ENCODE measurements at regions not wholly inside any gene's neighbourhood (a gene's known extent, or its start where the extent isn't known, plus 50 kb on each side); places are given as distances from the start of the nearest gene placed in this dataset.

GRCh38 chr2:17239550-17239949 lies 278.7 kb downstream of the RAD51AP2 start:
- H3K27ac ChIP-seq (ENCODE audit: low read depth, low read length): no peak overlapping the region
- no peaks in the 10 kb centered on the region for H3K27me3 ChIP-seq (ENCODE audit: control insufficient read depth, insufficient read depth, low read length)
- ChIA-PET CTCF (no interaction called here), POLR2A (no interaction called here)
- no peak overlapping the region for H3K4me3 ChIP-seq (ENCODE audit: low read depth, low read length)
- H3K9me3 ChIP-seq (ENCODE audit: control insufficient read depth, insufficient read depth, low read length): no peaks in the 10 kb centered on the region
- no peak for DNase-seq (ENCODE audit: low read depth, low spot score)
- TF ChIP-seq CTCF (IDR thresholded peaks at IDR 0.05; ENCODE audit: low read depth, low read length): no peak

GRCh38 chr2:17235167-17235566 lies 283.1 kb downstream of the RAD51AP2 start:
- CTCF ChIA-PET: no interaction called here

GRCh38 chr2:17232776-17233556 lies 285.3 kb downstream of the RAD51AP2 start:
- Histone ChIP-seq H3K4me3 (ENCODE audit: low read depth, low read length) (no peak overlapping the region), H3K9me3 (ENCODE audit: control insufficient read depth, insufficient read depth, low read length) (no peaks in the 10 kb centered on the region), H3K27ac (ENCODE audit: low read depth, low read length) (no peak overlapping the region), H3K27me3 (ENCODE audit: control insufficient read depth, insufficient read depth, low read length) (no peaks in the 10 kb centered on the region)
- POLR2A ChIA-PET: no interaction called here
- DNase-seq (ENCODE audit: low read depth, low spot score): no peak
- CTCF ChIA-PET: no interaction called here
- no peak for TF ChIP-seq CTCF (IDR thresholded peaks at IDR 0.05; ENCODE audit: low read depth, low read length)

More at GRCh38 chr2:17235167-17235566, 283.1 kb downstream of the RAD51AP2 start:
- POLR2A ChIA-PET: no interaction called here
- no peak for TF ChIP-seq CTCF (IDR thresholded peaks at IDR 0.05; ENCODE audit: low read depth, low read length)
- H3K27me3 ChIP-seq (ENCODE audit: control insufficient read depth, insufficient read depth, low read length): no peaks in the 10 kb centered on the region
- H3K9me3 ChIP-seq (ENCODE audit: control insufficient read depth, insufficient read depth, low read length): no peaks in the 10 kb centered on the region
- H3K27ac ChIP-seq (ENCODE audit: low read depth, low read length): no peak overlapping the region
- DNase-seq (ENCODE audit: low read depth, low spot score): no peak
- H3K4me3 ChIP-seq (ENCODE audit: low read depth, low read length): no peak overlapping the region

GRCh38 chr2:17231394-17231965 lies 286.8 kb downstream of the RAD51AP2 start:
- ChIA-PET POLR2A (no interaction called here), CTCF (no interaction called here)
- Histone ChIP-seq H3K4me3 (ENCODE audit: low read depth, low read length) (no peak overlapping the region), H3K27me3 (ENCODE audit: control insufficient read depth, insufficient read depth, low read length) (no peaks in the 10 kb centered on the region), H3K27ac (ENCODE audit: low read depth, low read length) (no peak overlapping the region), H3K9me3 (ENCODE audit: control insufficient read depth, insufficient read depth, low read length) (no peaks in the 10 kb centered on the region)
- DNase-seq (ENCODE audit: low read depth, low spot score): no peak
- TF ChIP-seq CTCF (IDR thresholded peaks at IDR 0.05; ENCODE audit: low read depth, low read length): no peak

GRCh38 chr2:17229414-17229813 lies 288.8 kb downstream of the RAD51AP2 start:
- Histone ChIP-seq H3K9me3 (ENCODE audit: control insufficient read depth, insufficient read depth, low read length) (no peaks in the 10 kb centered on the region), H3K27ac (ENCODE audit: low read depth, low read length) (no peak overlapping the region), H3K4me3 (ENCODE audit: low read depth, low read length) (no peak overlapping the region), H3K27me3 (ENCODE audit: control insufficient read depth, insufficient read depth, low read length) (no peaks in the 10 kb centered on the region)
- no peak for DNase-seq (ENCODE audit: low read depth, low spot score)
- POLR2A ChIA-PET: no interaction called here
- TF ChIP-seq CTCF (IDR thresholded peaks at IDR 0.05; ENCODE audit: low read depth, low read length): no peak
- CTCF ChIA-PET: no interaction called here

Measured in AG04450 (cell line).